ENCODE measurements at regions not wholly inside any gene's neighbourhood (a gene's known extent, or its start where the extent isn't known, plus 50 kb on each side); places are given as distances from the start of the nearest gene placed in this dataset.

- no peak for DNase-seq
These were observed 328.1 kb downstream of the BRD1 start for GRCh38 chr22:49499433-49500075.

- DNase-seq = no peak
These were observed 330.4 kb downstream of the BRD1 start for GRCh38 chr22:49497266-49497665.

- no peak for DNase-seq
These were observed 333.1 kb downstream of the BRD1 start for GRCh38 chr22:49494555-49494954.

- no peak for DNase-seq
These were observed 334.9 kb downstream of the BRD1 start for GRCh38 chr22:49492741-49493251.

GRCh38 chr22:49492308-49492707 lies 335.4 kb downstream of the BRD1 start:
- DNase-seq = no peak

- DNase-seq = no peak
These were observed 335.9 kb downstream of the BRD1 start for GRCh38 chr22:49491726-49492125.

GRCh38 chr22:49491221-49491635 lies 336.4 kb downstream of the BRD1 start:
- DNase-seq = no peak

GRCh38 chr22:49490692-49491091 lies 337.0 kb downstream of the BRD1 start:
- no peak for DNase-seq

GRCh38 chr22:49489821-49490220 lies 337.9 kb downstream of the BRD1 start:
- DNase-seq = no peak

GRCh38 chr22:49488943-49489342 lies 338.7 kb downstream of the BRD1 start:
- DNase-seq = no peak

GRCh38 chr22:49487950-49488349 lies 339.7 kb downstream of the BRD1 start:
- no peak for DNase-seq

GRCh38 chr22:49486225-49486624 lies 341.4 kb downstream of the BRD1 start:
- DNase-seq = no peak

- no peak for DNase-seq
These were observed 343.7 kb downstream of the BRD1 start for GRCh38 chr22:49483946-49484345.

GRCh38 chr22:49483281-49483870 lies 344.3 kb downstream of the BRD1 start:
- no peak for DNase-seq

- DNase-seq = no peak
These were observed 344.9 kb downstream of the BRD1 start for GRCh38 chr22:49482811-49483210.

- DNase-seq = no peak
These were observed 345.8 kb downstream of the BRD1 start for GRCh38 chr22:49481659-49482399.

GRCh38 chr22:49480896-49481658 lies 346.6 kb downstream of the BRD1 start:
- no peak for DNase-seq

- no peak for DNase-seq
These were observed 347.3 kb downstream of the BRD1 start for GRCh38 chr22:49480331-49480730.

- DNase-seq = no peak
These were observed 348.1 kb downstream of the BRD1 start for GRCh38 chr22:49479566-49479965.

GRCh38 chr22:49476800-49477400 lies 350.8 kb downstream of the BRD1 start:
- DNase-seq = no peak

GRCh38 chr22:49476176-49476575 lies 351.5 kb downstream of the BRD1 start:
- DNase-seq = no peak

- DNase-seq = no peak
These were observed 352.4 kb downstream of the BRD1 start for GRCh38 chr22:49475253-49475652.

GRCh38 chr22:49473286-49473685 lies 354.4 kb downstream of the BRD1 start:
- no peak for DNase-seq
